SK-N-SH (cell line): ENCODE measurements at regions not wholly inside any gene's neighbourhood (a gene's known extent, or its start where the extent isn't known, plus 50 kb on each side); places are given as distances from the start of the nearest gene placed in this dataset.

Source experiments
- CTCF ChIA-PET: fragments of 300-600, 350-600 bp; formaldehyde crosslinking; extraction: SDS; loops from one replicate; lab custom pipeline; 2021; lab: Yijun Ruan, JAX
- POLR2A ChIA-PET: fragments of 350-600 bp; sonication (Branson Sonifier 250); formaldehyde crosslinking; extraction: SDS; loops from one replicate; lab custom pipeline; 2020; ENCODE audit warnings: antibody characterized with exemption, inconsistent platforms; lab: Yijun Ruan, JAX
- DNase-seq: peaks from one replicate; pipeline ENCODE4 v3.0.0; 2012
- H2AFZ ChIP-seq: fragments of 200-600 bp; sonication (generic); 2 replicates; pipeline ENCODE4 v1.8.1; 2016; ENCODE audit warnings: antibody characterized with exemption, mild to moderate bottlenecking, low read depth
- H3F3A ChIP-seq: fragments of 200-600 bp; sonication (generic); replicated peaks from 2 replicates; pipeline ENCODE3; 2016; ENCODE audit warnings: antibody characterized with exemption, mild to moderate bottlenecking; ENCODE audit not compliant: insufficient read depth
- H3K27ac ChIP-seq, 2 experiments: fragments of 200-500 bp in 1 of 2; fragments of 200-600 bp in 1 of 2; sonication (Bioruptor generic) in 1 of 2; sonication (generic), shearing (Covaris generic) in 1 of 2; 2 replicates each; pipeline versions ENCODE4 v1.5.1 to v1.6.1; 2014 to 2016; ENCODE audit warnings: low read depth in 2 of 2, inconsistent platforms in 1 of 2, low read length in 1 of 2, mild to moderate bottlenecking in 1 of 2, mixed read lengths in 1 of 2
- H3K27me3 ChIP-seq: fragments of 200-600 bp; sonication (generic), shearing (Covaris generic); 2 replicates; pipeline ENCODE4 v1.6.1; 2016; ENCODE audit warnings: mixed run types; ENCODE audit not compliant: insufficient read depth
- H3K36me3 ChIP-seq, 2 experiments: fragments of 200-500 bp in 1 of 2; fragments of 200-600 bp in 1 of 2; sonication (Bioruptor generic) in 1 of 2; sonication (generic) in 1 of 2; replicated peaks in 1 of 2; 2 replicates each; pipeline versions ENCODE3 to v1.5.1; 2014 to 2016; ENCODE audit warnings: low read length in 1 of 2, mild to moderate bottlenecking in 1 of 2; ENCODE audit not compliant: insufficient read depth in 2 of 2, control insufficient read depth in 1 of 2
- H3K4me1 ChIP-seq, 2 experiments: fragments of 200-500 bp in 1 of 2; fragments of 200-600 bp in 1 of 2; sonication (Bioruptor generic) in 1 of 2; sonication (generic), shearing (Covaris generic) in 1 of 2; 2 replicates each; pipeline versions ENCODE4 v1.5.1 to v1.6.1; 2014 to 2016; ENCODE audit warnings: low read depth in 1 of 2, low read length in 1 of 2, mixed run types in 1 of 2; ENCODE audit not compliant: insufficient read depth in 2 of 2, control insufficient read depth in 1 of 2
- H3K4me2 ChIP-seq: fragments of 200-600 bp; sonication (generic), shearing (Covaris generic); 2 replicates; pipeline ENCODE4 v1.6.1; 2017; ENCODE audit warnings: mixed run types
- H3K4me3 ChIP-seq, 2 experiments: fragments of 200-500 bp in 1 of 2; fragments of 200-600 bp in 1 of 2; sonication (Bioruptor generic) in 1 of 2; sonication (generic), shearing (Covaris generic) in 1 of 2; 2 replicates each; pipeline versions ENCODE4 v1.5.1 to v1.8.1; 2014 to 2016; ENCODE audit warnings: low read depth in 2 of 2, inconsistent platforms in 1 of 2, low read length in 1 of 2, mild to moderate bottlenecking in 1 of 2, mixed read lengths in 1 of 2, moderate library complexity in 1 of 2
- H3K79me2 ChIP-seq: fragments of 200-600 bp; sonication (generic); 2 replicates; pipeline ENCODE4 v1.8.1; 2017; ENCODE audit warnings: mild to moderate bottlenecking; ENCODE audit not compliant: insufficient read depth
- H3K9ac ChIP-seq: fragments of 200-600 bp; sonication (generic); 2 replicates; pipeline ENCODE4 v1.6.1; 2017; ENCODE audit warnings: mixed run types
- H3K9me2 ChIP-seq: fragments of 200-600 bp; sonication (generic); 2 replicates; pipeline ENCODE4 v1.6.1; 2017; ENCODE audit warnings: mixed run types
- H3K9me3 ChIP-seq: fragments of 200-600 bp; sonication (generic); 2 replicates; pipeline ENCODE4 v1.6.1; 2017; ENCODE audit warnings: mixed run types, mild to moderate bottlenecking, moderate library complexity
- H4K20me1 ChIP-seq: fragments of 200-600 bp; sonication (generic); 2 replicates; pipeline ENCODE4 v1.6.1; 2017; ENCODE audit warnings: mild to moderate bottlenecking, mixed run types; ENCODE audit not compliant: insufficient read depth
- FOSL2 ChIP-seq: IDR thresholded peaks from 2 replicates; pipeline ENCODE4 v1.4.0; 2012; ENCODE audit warnings: low read depth, mild to moderate bottlenecking, moderate library complexity, borderline replicate concordance
- JUND ChIP-seq: IDR thresholded peaks from 2 replicates; pipeline ENCODE4 v1.4.0; 2012
- MEF2A ChIP-seq: IDR thresholded peaks from 2 replicates; pipeline ENCODE4 v1.4.0; 2012; ENCODE audit warnings: low read depth, borderline replicate concordance
- MXI1 ChIP-seq: IDR thresholded peaks from 2 replicates; pipeline ENCODE4 v1.6.1; 2012; ENCODE audit warnings: mild to moderate bottlenecking, low read depth, low read length, improper control_type of control experiment
- RAD21 ChIP-seq: IDR thresholded peaks from 2 replicates; pipeline ENCODE4 v1.6.1; 2012; ENCODE audit warnings: mild to moderate bottlenecking, low read length
- RCOR1 ChIP-seq: fragments of 150-350 bp; IDR thresholded peaks from 2 replicates; pipeline ENCODE4 v1.6.1; 2017; ENCODE audit warnings: antibody characterized with exemption, low read length
- RFX5 ChIP-seq: IDR thresholded peaks from 2 replicates; pipeline ENCODE4 v1.6.1; 2012; ENCODE audit warnings: mild to moderate bottlenecking, improper control_type of control experiment, low read length
- SIN3A ChIP-seq: IDR thresholded peaks from 2 replicates; pipeline ENCODE4 v1.6.1; 2012; ENCODE audit warnings: low read depth, mild to moderate bottlenecking, low read length, moderate library complexity, borderline replicate concordance
- SMC3 ChIP-seq: IDR thresholded peaks from 2 replicates; pipeline ENCODE4 v1.6.1; 2012; ENCODE audit warnings: low read depth, low read length, improper control_type of control experiment
- TAF1 ChIP-seq: IDR thresholded peaks from 2 replicates; pipeline ENCODE4 v1.6.1; 2012; ENCODE audit warnings: low read depth, mild to moderate bottlenecking, low read length, moderate library complexity, borderline replicate concordance
- TEAD4 ChIP-seq: IDR thresholded peaks from 2 replicates; pipeline ENCODE4 v1.4.0; 2012; ENCODE audit warnings: mild to moderate bottlenecking, borderline replicate concordance; ENCODE audit not compliant: insufficient read depth
- WGBS: methylation state at CpG from one replicate; pipeline ENCODE4 v1.1.6; 2017; ENCODE audit warnings: low lambda C conversion rate; 5-methylcytosine and 5-hydroxymethylcytosine counted together
- TF ChIP-seq, protein P1 (sequence below): IDR thresholded peaks from 2 replicates; pipeline ENCODE4; 2012
- TF ChIP-seq, protein P2 (sequence below): fragments of 200-600 bp; sonication (generic); IDR thresholded peaks from 2 replicates; pipeline ENCODE4 v1.6.1; 2017; ENCODE audit warnings: antibody characterized with exemption, mild to moderate bottlenecking, moderate library complexity
- TF ChIP-seq, protein P3 (sequence below): IDR thresholded peaks from 2 replicates; pipeline ENCODE4 v1.6.1; 2012; ENCODE audit warnings: mild to moderate bottlenecking, low read depth, low read length, moderate library complexity
- TF ChIP-seq, protein P4 (sequence below): IDR thresholded peaks from 2 replicates; pipeline ENCODE4 v1.4.0; 2012; ENCODE audit warnings: low read depth
- TF ChIP-seq, protein P5 (sequence below): IDR thresholded peaks from 2 replicates; pipeline ENCODE4 v1.4.0; 2012; ENCODE audit warnings: low read depth, borderline replicate concordance

DNA sequence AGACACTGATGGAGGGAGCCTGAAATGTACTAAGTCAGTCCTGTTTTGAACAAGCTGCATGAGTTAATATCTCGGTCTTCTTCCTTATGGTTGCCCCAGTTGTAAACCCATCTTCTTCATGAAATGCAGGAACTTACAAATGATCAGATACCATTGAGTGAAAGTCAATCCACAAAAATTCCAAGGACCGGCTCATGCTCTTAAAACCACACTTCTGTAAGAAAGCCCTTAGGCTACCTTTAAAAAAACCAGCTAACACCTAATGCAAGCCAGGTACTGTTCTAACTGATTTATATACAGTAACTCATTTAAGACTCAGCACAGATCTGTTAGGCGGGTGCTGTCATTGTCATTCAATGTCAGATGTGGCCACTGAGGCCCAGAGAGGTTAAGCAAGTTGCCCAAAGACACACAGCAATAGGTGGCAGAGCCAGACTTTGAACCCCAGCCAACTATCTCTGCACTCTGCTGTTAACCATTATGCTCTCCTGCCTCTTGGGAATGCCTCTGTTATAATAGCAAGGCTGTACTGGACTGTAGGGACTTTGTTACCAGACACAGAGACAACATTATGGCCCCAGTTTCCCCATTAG is 93.4 kb downstream of the C16orf95 start:
- no peaks in the 10 kb centered on the region for H3K4me1 ChIP-seq

DNA sequence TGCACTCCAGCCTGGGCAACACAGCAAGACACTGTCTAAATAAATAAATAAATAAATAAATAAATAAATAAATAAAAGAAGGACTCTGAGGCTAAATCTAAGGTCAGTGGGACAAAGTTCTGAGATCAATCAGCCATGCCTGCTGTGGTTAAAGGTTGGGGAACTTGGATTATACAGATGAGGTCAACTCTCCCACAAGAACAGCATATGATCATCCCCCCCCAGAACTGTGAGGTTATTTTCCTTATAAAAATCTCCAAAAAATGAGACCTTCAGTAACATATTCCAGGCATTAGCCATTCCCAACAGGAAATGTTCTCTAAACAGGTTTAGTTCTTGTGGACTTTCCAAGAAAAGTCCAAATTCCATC is 90.3 kb downstream of the C16orf95 start:
- Histone ChIP-seq H3K4me3 (no peak overlapping the region), H3K27me3 (peaks cover 33% of the 10 kb centered on the region), H3K36me3 (no peaks in the 10 kb centered on the region), H3K27ac (no peak overlapping the region), H2AFZ (no peak overlapping the region), H3K4me2 (no peak overlapping the region), H3K4me1 (no peaks in the 10 kb centered on the region), H3K9me2 (no peaks in the 10 kb centered on the region), H4K20me1 (no peaks in the 10 kb centered on the region), H3F3A (no peaks in the 10 kb centered on the region), H3K9me3 (no peaks in the 10 kb centered on the region), H3K79me2 (no peaks in the 10 kb centered on the region), H3K9ac (no peak overlapping the region)
- ChIA-PET CTCF (interaction anchor here (1.0 kb wide), 1 partner anchor 50 kb away, joined by 3 read pairs; no protein-coding TSS in a partner anchor), POLR2A (no interaction called here)
- DNase-seq, result no peak
- TF ChIP-seq MEF2A (no peak), SMC3 (no peak), RFX5 (no peak), JUND (no peak), RCOR1 (no peak), TEAD4 (no peak), RAD21 (no peak), TAF1 (no peak)
- TF ChIP-seq, protein P1, sequence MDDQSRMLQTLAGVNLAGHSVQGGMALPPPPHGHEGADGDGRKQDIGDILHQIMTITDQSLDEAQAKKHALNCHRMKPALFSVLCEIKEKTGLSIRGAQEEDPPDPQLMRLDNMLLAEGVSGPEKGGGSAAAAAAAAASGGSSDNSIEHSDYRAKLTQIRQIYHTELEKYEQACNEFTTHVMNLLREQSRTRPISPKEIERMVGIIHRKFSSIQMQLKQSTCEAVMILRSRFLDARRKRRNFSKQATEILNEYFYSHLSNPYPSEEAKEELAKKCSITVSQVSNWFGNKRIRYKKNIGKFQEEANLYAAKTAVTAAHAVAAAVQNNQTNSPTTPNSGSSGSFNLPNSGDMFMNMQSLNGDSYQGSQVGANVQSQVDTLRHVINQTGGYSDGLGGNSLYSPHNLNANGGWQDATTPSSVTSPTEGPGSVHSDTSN, result no peak
- TF ChIP-seq, protein P2, sequence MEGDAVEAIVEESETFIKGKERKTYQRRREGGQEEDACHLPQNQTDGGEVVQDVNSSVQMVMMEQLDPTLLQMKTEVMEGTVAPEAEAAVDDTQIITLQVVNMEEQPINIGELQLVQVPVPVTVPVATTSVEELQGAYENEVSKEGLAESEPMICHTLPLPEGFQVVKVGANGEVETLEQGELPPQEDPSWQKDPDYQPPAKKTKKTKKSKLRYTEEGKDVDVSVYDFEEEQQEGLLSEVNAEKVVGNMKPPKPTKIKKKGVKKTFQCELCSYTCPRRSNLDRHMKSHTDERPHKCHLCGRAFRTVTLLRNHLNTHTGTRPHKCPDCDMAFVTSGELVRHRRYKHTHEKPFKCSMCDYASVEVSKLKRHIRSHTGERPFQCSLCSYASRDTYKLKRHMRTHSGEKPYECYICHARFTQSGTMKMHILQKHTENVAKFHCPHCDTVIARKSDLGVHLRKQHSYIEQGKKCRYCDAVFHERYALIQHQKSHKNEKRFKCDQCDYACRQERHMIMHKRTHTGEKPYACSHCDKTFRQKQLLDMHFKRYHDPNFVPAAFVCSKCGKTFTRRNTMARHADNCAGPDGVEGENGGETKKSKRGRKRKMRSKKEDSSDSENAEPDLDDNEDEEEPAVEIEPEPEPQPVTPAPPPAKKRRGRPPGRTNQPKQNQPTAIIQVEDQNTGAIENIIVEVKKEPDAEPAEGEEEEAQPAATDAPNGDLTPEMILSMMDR, result no peak
- TF ChIP-seq, protein P3, sequence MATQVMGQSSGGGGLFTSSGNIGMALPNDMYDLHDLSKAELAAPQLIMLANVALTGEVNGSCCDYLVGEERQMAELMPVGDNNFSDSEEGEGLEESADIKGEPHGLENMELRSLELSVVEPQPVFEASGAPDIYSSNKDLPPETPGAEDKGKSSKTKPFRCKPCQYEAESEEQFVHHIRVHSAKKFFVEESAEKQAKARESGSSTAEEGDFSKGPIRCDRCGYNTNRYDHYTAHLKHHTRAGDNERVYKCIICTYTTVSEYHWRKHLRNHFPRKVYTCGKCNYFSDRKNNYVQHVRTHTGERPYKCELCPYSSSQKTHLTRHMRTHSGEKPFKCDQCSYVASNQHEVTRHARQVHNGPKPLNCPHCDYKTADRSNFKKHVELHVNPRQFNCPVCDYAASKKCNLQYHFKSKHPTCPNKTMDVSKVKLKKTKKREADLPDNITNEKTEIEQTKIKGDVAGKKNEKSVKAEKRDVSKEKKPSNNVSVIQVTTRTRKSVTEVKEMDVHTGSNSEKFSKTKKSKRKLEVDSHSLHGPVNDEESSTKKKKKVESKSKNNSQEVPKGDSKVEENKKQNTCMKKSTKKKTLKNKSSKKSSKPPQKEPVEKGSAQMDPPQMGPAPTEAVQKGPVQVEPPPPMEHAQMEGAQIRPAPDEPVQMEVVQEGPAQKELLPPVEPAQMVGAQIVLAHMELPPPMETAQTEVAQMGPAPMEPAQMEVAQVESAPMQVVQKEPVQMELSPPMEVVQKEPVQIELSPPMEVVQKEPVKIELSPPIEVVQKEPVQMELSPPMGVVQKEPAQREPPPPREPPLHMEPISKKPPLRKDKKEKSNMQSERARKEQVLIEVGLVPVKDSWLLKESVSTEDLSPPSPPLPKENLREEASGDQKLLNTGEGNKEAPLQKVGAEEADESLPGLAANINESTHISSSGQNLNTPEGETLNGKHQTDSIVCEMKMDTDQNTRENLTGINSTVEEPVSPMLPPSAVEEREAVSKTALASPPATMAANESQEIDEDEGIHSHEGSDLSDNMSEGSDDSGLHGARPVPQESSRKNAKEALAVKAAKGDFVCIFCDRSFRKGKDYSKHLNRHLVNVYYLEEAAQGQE, result no peak

More for the DNA sequence above, 93.4 kb downstream of the C16orf95 start:
- Histone ChIP-seq H3K79me2 (no peaks in the 10 kb centered on the region), H3K4me2 (no peak overlapping the region), H4K20me1 (no peaks in the 10 kb centered on the region), H3K27me3 (peaks cover 22% of the 10 kb centered on the region), H3K4me3 (no peak overlapping the region), H3K9me3 (no peaks in the 10 kb centered on the region), H2AFZ (no peak overlapping the region), H3K27ac (no peak overlapping the region), H3F3A (no peaks in the 10 kb centered on the region), H3K9me2 (no peaks in the 10 kb centered on the region), H3K36me3 (no peaks in the 10 kb centered on the region), H3K9ac (no peak overlapping the region)
- ChIA-PET CTCF (no interaction called here), POLR2A (no interaction called here)
- DNase-seq, result no peak
- TF ChIP-seq SIN3A (no peak), MEF2A (no peak), FOSL2 (no peak), TAF1 (no peak), MXI1 (no peak), RCOR1 (no peak)
- TF ChIP-seq, protein P4, sequence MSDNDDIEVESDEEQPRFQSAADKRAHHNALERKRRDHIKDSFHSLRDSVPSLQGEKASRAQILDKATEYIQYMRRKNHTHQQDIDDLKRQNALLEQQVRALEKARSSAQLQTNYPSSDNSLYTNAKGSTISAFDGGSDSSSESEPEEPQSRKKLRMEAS, result no peak
- TF ChIP-seq, protein P5, sequence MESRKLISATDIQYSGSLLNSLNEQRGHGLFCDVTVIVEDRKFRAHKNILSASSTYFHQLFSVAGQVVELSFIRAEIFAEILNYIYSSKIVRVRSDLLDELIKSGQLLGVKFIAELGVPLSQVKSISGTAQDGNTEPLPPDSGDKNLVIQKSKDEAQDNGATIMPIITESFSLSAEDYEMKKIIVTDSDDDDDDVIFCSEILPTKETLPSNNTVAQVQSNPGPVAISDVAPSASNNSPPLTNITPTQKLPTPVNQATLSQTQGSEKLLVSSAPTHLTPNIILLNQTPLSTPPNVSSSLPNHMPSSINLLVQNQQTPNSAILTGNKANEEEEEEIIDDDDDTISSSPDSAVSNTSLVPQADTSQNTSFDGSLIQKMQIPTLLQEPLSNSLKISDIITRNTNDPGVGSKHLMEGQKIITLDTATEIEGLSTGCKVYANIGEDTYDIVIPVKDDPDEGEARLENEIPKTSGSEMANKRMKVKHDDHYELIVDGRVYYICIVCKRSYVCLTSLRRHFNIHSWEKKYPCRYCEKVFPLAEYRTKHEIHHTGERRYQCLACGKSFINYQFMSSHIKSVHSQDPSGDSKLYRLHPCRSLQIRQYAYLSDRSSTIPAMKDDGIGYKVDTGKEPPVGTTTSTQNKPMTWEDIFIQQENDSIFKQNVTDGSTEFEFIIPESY, result no peak
- TF ChIP-seq, protein P1, result no peak
- 2% methylated on average over 3 of the region's 3 CpGs for WGBS
